Fibroblast of lung (primary cell): ENCODE measurements at regions not wholly inside any gene's neighbourhood (a gene's known extent, or its start where the extent isn't known, plus 50 kb on each side); places are given as distances from the start of the nearest gene placed in this dataset.

Experiments used
- CTCF ChIP-seq, 2 donors: IDR thresholded peaks in 1 of 2; conservative IDR thresholded peaks in 1 of 2; 1 replicate in 1 of 2; 2 replicates in 1 of 2; pipeline ENCODE4 v1.5.1; 2011 to 2012; ENCODE audit warnings: low read length in 2 of 2, control low read depth in 1 of 2, inconsistent platforms in 1 of 2, low read depth in 1 of 2, mild to moderate bottlenecking in 1 of 2
- EZH2 ChIP-seq: IDR thresholded peaks from 2 replicates; pipeline ENCODE4 v1.5.1; 2012; ENCODE audit warnings: low read length, control low read depth, mild to moderate bottlenecking; ENCODE audit errors: missing control alignments

DNA sequence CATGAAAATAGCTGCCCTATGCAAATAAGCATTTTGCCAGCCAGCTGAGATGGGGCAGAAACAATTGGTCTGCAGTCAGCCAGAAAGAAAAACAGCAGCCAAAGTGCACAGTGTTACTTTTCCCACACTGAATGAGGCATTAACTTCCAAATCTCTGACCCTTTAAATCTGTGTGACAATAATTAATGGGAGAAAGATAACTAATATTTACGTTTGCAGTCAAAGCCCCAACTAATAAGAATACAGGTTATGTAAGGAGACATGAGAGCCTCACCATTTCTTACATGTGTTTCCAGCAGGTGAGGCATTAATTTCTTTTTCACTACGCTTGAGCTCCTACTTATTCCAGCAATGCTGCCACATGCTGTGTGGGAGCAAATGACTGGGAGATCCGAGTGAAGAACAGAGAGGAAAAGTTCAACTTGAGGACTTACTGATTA is 339.0 kb downstream of the SATB2 start:
- TF ChIP-seq CTCF (conservative IDR thresholded peaks at IDR 0.05 in 1 of 2, IDR thresholded peaks at IDR 0.05 in 1 of 2; ENCODE audit: low read depth in 1 of 2, low read length in 2 of 2) (no peak), EZH2 (no peak)
